GM23338 (cell line): ENCODE measurements at regions not wholly inside any gene's neighbourhood (a gene's known extent, or its start where the extent isn't known, plus 50 kb on each side); places are given as distances from the start of the nearest gene placed in this dataset.
A peak's percentile ranks its signal among the peaks of the same experiment; 100 is the strongest.

Source experiments
- EZH2phosphoT487 ChIP-seq: fragments of 200-600 bp; sonication (generic); IDR thresholded peaks from one replicate; pipeline ENCODE4 v1.8.1; 2018; ENCODE audit warnings: antibody characterized with exemption; ENCODE audit not compliant: unreplicated experiment
- NANOG ChIP-seq: IDR thresholded peaks from 2 replicates; pipeline ENCODE4 v1.6.1; 2016; ENCODE audit warnings: antibody characterized with exemption, borderline replicate concordance
- ZNF114 ChIP-seq: fragments of 250-450 bp; sonication (Bioruptor Pico); IDR thresholded peaks from 2 replicates; pipeline ENCODE4 v1.5.0; 2020; ENCODE audit warnings: mild to moderate bottlenecking, moderate library complexity
- ZNF331 ChIP-seq: fragments of 250-450 bp; sonication (Bioruptor Pico); IDR thresholded peaks from 2 replicates; pipeline ENCODE4 v1.5.0; 2020; ENCODE audit warnings: low read depth, mild to moderate bottlenecking, moderate library complexity
- TF ChIP-seq, protein P1 (sequence below): fragments of 250-450 bp; sonication (Bioruptor Pico); IDR thresholded peaks from 2 replicates; pipeline ENCODE4 v1.5.0; 2020; ENCODE audit warnings: mild to moderate bottlenecking, moderate library complexity
- TF ChIP-seq, protein P2 (sequence below): IDR thresholded peaks from one replicate; pipeline ENCODE4 v1.6.1; 2018; ENCODE audit warnings: antibody characterized with exemption; ENCODE audit not compliant: unreplicated experiment
- TF ChIP-seq, protein P3 (sequence below), 2 experiments: fragments of 200-600 bp in 1 of 2; sonication (generic) in 1 of 2; conservative IDR thresholded peaks; 2 replicates each; pipeline versions ENCODE4 v1.5.1 to v1.6.1; 2016 to 2017; ENCODE audit warnings: antibody characterized with exemption in 2 of 2, low read depth in 2 of 2, mild to moderate bottlenecking in 2 of 2, moderate library complexity in 1 of 2

DNA sequence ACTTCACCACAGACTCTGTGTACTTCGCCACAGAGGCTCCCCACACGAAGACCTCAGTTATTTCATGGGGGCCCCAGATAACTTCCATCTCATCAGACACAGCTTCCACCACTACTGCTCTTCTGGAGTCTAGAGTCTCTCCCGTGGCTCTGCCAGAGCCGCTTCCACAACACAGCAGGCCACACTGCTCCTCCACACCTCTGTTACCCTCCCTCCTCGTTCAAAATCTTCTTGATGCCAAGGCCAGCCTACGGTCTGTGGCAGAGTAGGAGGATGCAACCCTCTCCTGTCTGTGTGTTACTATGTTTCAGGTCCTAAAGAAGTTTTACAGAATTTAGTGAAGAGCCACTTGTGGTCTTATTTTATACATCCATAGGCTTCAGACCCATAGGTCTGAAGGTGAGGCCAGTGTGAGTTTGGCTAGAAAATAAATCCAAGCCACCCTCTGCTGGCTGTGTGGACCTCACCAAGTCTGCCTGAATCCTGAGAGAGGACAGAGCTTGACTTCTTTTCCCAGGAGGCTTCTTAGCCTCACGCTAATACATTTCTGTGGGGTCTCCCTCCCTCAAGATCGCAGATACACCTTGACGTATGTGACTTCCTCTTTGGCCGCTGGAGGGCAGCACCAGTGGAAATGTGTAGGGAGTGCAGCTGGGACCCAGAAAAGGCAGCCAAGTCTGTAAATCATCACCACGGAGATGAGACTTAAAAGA, 197.7 kb downstream of the FAXC start (continued):
- TF ChIP-seq, protein P1, sequence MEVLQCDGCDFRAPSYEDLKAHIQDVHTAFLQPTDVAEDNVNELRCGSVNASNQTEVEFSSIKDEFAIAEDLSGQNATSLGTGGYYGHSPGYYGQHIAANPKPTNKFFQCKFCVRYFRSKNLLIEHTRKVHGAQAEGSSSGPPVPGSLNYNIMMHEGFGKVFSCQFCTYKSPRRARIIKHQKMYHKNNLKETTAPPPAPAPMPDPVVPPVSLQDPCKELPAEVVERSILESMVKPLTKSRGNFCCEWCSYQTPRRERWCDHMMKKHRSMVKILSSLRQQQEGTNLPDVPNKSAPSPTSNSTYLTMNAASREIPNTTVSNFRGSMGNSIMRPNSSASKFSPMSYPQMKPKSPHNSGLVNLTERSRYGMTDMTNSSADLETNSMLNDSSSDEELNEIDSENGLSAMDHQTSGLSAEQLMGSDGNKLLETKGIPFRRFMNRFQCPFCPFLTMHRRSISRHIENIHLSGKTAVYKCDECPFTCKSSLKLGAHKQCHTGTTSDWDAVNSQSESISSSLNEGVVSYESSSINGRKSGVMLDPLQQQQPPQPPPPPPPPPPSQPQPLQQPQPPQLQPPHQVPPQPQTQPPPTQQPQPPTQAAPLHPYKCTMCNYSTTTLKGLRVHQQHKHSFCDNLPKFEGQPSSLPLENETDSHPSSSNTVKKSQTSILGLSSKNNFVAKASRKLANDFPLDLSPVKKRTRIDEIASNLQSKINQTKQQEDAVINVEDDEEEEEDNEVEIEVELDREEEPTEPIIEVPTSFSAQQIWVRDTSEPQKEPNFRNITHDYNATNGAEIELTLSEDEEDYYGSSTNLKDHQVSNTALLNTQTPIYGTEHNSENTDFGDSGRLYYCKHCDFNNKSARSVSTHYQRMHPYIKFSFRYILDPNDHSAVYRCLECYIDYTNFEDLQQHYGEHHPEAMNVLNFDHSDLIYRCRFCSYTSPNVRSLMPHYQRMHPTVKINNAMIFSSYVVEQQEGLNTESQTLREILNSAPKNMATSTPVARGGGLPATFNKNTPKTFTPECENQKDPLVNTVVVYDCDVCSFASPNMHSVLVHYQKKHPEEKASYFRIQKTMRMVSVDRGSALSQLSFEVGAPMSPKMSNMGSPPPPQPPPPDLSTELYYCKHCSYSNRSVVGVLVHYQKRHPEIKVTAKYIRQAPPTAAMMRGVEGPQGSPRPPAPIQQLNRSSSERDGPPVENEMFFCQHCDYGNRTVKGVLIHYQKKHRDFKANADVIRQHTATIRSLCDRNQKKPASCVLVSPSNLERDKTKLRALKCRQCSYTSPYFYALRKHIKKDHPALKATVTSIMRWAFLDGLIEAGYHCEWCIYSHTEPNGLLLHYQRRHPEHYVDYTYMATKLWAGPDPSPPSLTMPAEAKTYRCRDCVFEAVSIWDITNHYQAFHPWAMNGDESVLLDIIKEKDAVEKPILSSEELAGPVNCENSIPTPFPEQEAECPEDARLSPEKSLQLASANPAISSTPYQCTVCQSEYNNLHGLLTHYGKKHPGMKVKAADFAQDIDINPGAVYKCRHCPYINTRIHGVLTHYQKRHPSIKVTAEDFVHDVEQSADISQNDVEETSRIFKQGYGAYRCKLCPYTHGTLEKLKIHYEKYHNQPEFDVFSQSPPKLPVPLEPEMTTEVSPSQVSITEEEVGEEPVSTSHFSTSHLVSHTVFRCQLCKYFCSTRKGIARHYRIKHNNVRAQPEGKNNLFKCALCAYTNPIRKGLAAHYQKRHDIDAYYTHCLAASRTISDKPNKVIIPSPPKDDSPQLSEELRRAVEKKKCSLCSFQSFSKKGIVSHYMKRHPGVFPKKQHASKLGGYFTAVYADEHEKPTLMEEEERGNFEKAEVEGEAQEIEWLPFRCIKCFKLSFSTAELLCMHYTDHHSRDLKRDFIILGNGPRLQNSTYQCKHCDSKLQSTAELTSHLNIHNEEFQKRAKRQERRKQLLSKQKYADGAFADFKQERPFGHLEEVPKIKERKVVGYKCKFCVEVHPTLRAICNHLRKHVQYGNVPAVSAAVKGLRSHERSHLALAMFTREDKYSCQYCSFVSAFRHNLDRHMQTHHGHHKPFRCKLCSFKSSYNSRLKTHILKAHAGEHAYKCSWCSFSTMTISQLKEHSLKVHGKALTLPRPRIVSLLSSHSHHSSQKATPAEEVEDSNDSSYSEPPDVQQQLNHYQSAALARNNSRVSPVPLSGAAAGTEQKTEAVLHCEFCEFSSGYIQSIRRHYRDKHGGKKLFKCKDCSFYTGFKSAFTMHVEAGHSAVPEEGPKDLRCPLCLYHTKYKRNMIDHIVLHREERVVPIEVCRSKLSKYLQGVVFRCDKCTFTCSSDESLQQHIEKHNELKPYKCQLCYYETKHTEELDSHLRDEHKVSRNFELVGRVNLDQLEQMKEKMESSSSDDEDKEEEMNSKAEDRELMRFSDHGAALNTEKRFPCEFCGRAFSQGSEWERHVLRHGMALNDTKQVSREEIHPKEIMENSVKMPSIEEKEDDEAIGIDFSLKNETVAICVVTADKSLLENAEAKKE (CRISPR knock-in tag): no peak
- TF ChIP-seq, protein P2, sequence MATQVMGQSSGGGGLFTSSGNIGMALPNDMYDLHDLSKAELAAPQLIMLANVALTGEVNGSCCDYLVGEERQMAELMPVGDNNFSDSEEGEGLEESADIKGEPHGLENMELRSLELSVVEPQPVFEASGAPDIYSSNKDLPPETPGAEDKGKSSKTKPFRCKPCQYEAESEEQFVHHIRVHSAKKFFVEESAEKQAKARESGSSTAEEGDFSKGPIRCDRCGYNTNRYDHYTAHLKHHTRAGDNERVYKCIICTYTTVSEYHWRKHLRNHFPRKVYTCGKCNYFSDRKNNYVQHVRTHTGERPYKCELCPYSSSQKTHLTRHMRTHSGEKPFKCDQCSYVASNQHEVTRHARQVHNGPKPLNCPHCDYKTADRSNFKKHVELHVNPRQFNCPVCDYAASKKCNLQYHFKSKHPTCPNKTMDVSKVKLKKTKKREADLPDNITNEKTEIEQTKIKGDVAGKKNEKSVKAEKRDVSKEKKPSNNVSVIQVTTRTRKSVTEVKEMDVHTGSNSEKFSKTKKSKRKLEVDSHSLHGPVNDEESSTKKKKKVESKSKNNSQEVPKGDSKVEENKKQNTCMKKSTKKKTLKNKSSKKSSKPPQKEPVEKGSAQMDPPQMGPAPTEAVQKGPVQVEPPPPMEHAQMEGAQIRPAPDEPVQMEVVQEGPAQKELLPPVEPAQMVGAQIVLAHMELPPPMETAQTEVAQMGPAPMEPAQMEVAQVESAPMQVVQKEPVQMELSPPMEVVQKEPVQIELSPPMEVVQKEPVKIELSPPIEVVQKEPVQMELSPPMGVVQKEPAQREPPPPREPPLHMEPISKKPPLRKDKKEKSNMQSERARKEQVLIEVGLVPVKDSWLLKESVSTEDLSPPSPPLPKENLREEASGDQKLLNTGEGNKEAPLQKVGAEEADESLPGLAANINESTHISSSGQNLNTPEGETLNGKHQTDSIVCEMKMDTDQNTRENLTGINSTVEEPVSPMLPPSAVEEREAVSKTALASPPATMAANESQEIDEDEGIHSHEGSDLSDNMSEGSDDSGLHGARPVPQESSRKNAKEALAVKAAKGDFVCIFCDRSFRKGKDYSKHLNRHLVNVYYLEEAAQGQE: no peak
- TF ChIP-seq, protein P3, sequence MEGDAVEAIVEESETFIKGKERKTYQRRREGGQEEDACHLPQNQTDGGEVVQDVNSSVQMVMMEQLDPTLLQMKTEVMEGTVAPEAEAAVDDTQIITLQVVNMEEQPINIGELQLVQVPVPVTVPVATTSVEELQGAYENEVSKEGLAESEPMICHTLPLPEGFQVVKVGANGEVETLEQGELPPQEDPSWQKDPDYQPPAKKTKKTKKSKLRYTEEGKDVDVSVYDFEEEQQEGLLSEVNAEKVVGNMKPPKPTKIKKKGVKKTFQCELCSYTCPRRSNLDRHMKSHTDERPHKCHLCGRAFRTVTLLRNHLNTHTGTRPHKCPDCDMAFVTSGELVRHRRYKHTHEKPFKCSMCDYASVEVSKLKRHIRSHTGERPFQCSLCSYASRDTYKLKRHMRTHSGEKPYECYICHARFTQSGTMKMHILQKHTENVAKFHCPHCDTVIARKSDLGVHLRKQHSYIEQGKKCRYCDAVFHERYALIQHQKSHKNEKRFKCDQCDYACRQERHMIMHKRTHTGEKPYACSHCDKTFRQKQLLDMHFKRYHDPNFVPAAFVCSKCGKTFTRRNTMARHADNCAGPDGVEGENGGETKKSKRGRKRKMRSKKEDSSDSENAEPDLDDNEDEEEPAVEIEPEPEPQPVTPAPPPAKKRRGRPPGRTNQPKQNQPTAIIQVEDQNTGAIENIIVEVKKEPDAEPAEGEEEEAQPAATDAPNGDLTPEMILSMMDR (conservative IDR thresholded peaks at IDR 0.05; ENCODE audit: low read depth in 2 of 2): peak; percentile 86 to 94
- TF ChIP-seq NANOG (no peak), EZH2phosphoT487 (no peak), ZNF114 (no peak), ZNF331 (no peak)
